Breast epithelium (tissue), 4 donors: ENCODE measurements at regions not wholly inside any gene's neighbourhood (a gene's known extent, or its start where the extent isn't known, plus 50 kb on each side); places are given as distances from the start of the nearest gene placed in this dataset.

Experiments
- DNase-seq, 2 donors: peaks; one replicate each; pipeline ENCODE4 v3.0.0-alpha.2; 2019; ENCODE audit warnings: low spot score in 2 of 2
- H3K27ac ChIP-seq, 2 donors: fragments of 200-600 bp; sonication (generic) in 1 of 2; one replicate each; pipeline ENCODE4 v1.5.1; 2016 to 2019; ENCODE audit warnings: mild to moderate bottlenecking in 1 of 2
- H3K27me3 ChIP-seq, 2 donors: fragments of 200-600 bp; sonication (generic) in 1 of 2; one replicate each; pipeline versions ENCODE4 v1.5.1 to v1.6.0; 2017 to 2019; ENCODE audit warnings: control low read depth in 1 of 2, mild to moderate bottlenecking in 1 of 2
- H3K36me3 ChIP-seq: fragments of 200-600 bp; one replicate; pipeline ENCODE4 v1.5.1; 2019
- H3K4me1 ChIP-seq, 2 donors: fragments of 200-600 bp; sonication (generic); one replicate each; pipeline ENCODE4 v1.5.1; 2016 to 2019; ENCODE audit warnings: control low read depth in 1 of 2
- H3K4me3 ChIP-seq, 3 donors: fragments of 200-600 bp; sonication (generic); 1 replicate in 2 of 3; 2 replicates in 1 of 3; pipeline ENCODE4 v1.5.1; 2016 to 2019; ENCODE audit warnings: mild to moderate bottlenecking in 3 of 3, moderate library complexity in 2 of 3
- H3K9me3 ChIP-seq, 2 donors: fragments of 200-600 bp; sonication (generic) in 1 of 2; one replicate each; pipeline ENCODE4 v1.5.1; 2016 to 2019; ENCODE audit warnings: control low read depth in 1 of 2
- CTCF ChIP-seq, 3 donors: fragments of 450-650 bp; IDR thresholded peaks; one replicate each; pipeline ENCODE4 v1.5.1; 2016 to 2017; ENCODE audit warnings: antibody characterized with exemption in 3 of 3, mild to moderate bottlenecking in 3 of 3, moderate library complexity in 3 of 3
- POLR2A ChIP-seq: fragments of 450-650 bp; IDR thresholded peaks from one replicate; pipeline ENCODE4 v1.6.1; 2016; ENCODE audit warnings: antibody characterized with exemption, mild to moderate bottlenecking, moderate library complexity
- POLR2AphosphoS5 ChIP-seq, 3 donors: sonication (generic); formaldehyde crosslinking; IDR thresholded peaks; one replicate each; pipeline ENCODE4 v1.6.1; 2017; ENCODE audit warnings: antibody characterized with exemption in 3 of 3
- intact Hi-C: fragments of 100-400 bp; cut with DNase I; formaldehyde crosslinking; loops from one replicate; pipeline ENCODE4 v1.15.1; 2023; ENCODE audit warnings: low total_unique reads

- Histone ChIP-seq H3K9me3 (no peaks in the 10 kb centered on the region), H3K4me1 (no peaks in the 10 kb centered on the region), H3K27me3 (no peaks in the 10 kb centered on the region), H3K4me3 (no peak overlapping the region), H3K36me3 (no peaks in the 10 kb centered on the region), H3K27ac (no peak overlapping the region)
- TF ChIP-seq POLR2A = no peak
- no peak for DNase-seq
- intact Hi-C loops = no loop called here
Observed at GRCh38 chr5:124064956-124065355, 553.0 kb downstream of the CSNK1G3 start.

- intact Hi-C loops = no loop called here
- no peak for TF ChIP-seq POLR2AphosphoS5 (IDR thresholded peaks at IDR 0.05)
- TF ChIP-seq POLR2A = no peak
- no peak for TF ChIP-seq CTCF (IDR thresholded peaks at IDR 0.05)
- Histone ChIP-seq H3K9me3 (no peaks in the 10 kb centered on the region), H3K4me1 (no peaks in the 10 kb centered on the region), H3K4me3 (no peak overlapping the region), H3K27me3 (no peaks in the 10 kb centered on the region), H3K36me3 (no peaks in the 10 kb centered on the region), H3K27ac (no peak overlapping the region)
- no peak for DNase-seq
Observed at GRCh38 chr5:124061663-124062062, 549.7 kb downstream of the CSNK1G3 start.

GRCh38 chr5:124061068-124061430 lies 549.1 kb downstream of the CSNK1G3 start:
- H3K27ac ChIP-seq = no peak overlapping the region
- H3K36me3 ChIP-seq = no peaks in the 10 kb centered on the region
- no peaks in the 10 kb centered on the region for H3K27me3 ChIP-seq
- H3K4me3 ChIP-seq = no peak overlapping the region
- TF ChIP-seq CTCF (IDR thresholded peaks at IDR 0.05) = no peak
- no peak for TF ChIP-seq POLR2A
- TF ChIP-seq POLR2AphosphoS5 (IDR thresholded peaks at IDR 0.05) = no peak
- no peaks in the 10 kb centered on the region for H3K9me3 ChIP-seq
- intact Hi-C loops = no loop called here
- DNase-seq = no peak
- H3K4me1 ChIP-seq = no peaks in the 10 kb centered on the region

GRCh38 chr5:124060413-124061067 lies 548.6 kb downstream of the CSNK1G3 start:
- H3K4me3 ChIP-seq = no peak overlapping the region
- H3K9me3 ChIP-seq = no peaks in the 10 kb centered on the region
- intact Hi-C loops = no loop called here
- no peaks in the 10 kb centered on the region for H3K4me1 ChIP-seq
- H3K36me3 ChIP-seq = no peaks in the 10 kb centered on the region
- H3K27ac ChIP-seq = no peak overlapping the region
- no peak for DNase-seq
- no peaks in the 10 kb centered on the region for H3K27me3 ChIP-seq
- TF ChIP-seq POLR2AphosphoS5 (IDR thresholded peaks at IDR 0.05) (no peak), POLR2A (no peak), CTCF (IDR thresholded peaks at IDR 0.05) (no peak)

GRCh38 chr5:124060011-124060410 lies 548.0 kb downstream of the CSNK1G3 start:
- no peaks in the 10 kb centered on the region for H3K4me1 ChIP-seq
- no peak for DNase-seq
- intact Hi-C loops = no loop called here
- no peaks in the 10 kb centered on the region for H3K27me3 ChIP-seq
- no peak overlapping the region for H3K27ac ChIP-seq
- H3K4me3 ChIP-seq = no peak overlapping the region
- no peaks in the 10 kb centered on the region for H3K36me3 ChIP-seq
- TF ChIP-seq POLR2A = no peak
- TF ChIP-seq CTCF (IDR thresholded peaks at IDR 0.05) = no peak
- TF ChIP-seq POLR2AphosphoS5 (IDR thresholded peaks at IDR 0.05) = no peak
- H3K9me3 ChIP-seq = no peaks in the 10 kb centered on the region

GRCh38 chr5:124059200-124059599 lies 547.2 kb downstream of the CSNK1G3 start:
- intact Hi-C loops = no loop called here
- H3K27ac ChIP-seq = no peak overlapping the region
- no peaks in the 10 kb centered on the region for H3K9me3 ChIP-seq
- no peaks in the 10 kb centered on the region for H3K36me3 ChIP-seq
- no peaks in the 10 kb centered on the region for H3K4me1 ChIP-seq
- no peak overlapping the region for H3K4me3 ChIP-seq
- TF ChIP-seq POLR2A (no peak), CTCF (IDR thresholded peaks at IDR 0.05) (no peak), POLR2AphosphoS5 (IDR thresholded peaks at IDR 0.05) (no peak)
- no peaks in the 10 kb centered on the region for H3K27me3 ChIP-seq
- DNase-seq = no peak
